GM12873 (cell line): ENCODE measurements at regions not wholly inside any gene's neighbourhood (a gene's known extent, or its start where the extent isn't known, plus 50 kb on each side); places are given as distances from the start of the nearest gene placed in this dataset.

ENCODE experiments used
- CTCF ChIP-seq: IDR thresholded peaks from 2 replicates; pipeline ENCODE4 v1.5.1; 2012; ENCODE audit warnings: low read depth, mild to moderate bottlenecking, moderate library complexity, low read length, control low read depth; ENCODE audit not compliant: insufficient read depth; ENCODE audit errors: missing control alignments

DNA sequence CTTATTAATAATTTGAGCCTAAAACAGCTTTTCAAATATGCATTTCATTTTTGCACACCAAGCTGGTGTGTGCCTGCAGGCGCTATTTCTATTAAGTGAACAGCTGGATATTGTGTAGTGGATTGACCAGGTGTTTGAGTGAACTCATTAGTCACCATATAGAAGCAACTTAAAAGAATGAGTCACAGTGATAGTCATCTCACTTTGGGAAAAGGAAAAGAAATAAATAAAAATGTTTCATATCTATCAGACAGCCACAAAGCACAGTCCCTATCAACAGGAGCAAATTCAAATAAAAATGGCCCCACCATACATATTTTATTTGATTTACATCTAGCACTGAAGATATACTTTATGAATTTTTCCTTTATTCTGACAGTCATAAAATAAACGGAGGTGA is 456.5 kb upstream of the CDH9 start:
- no peak for TF ChIP-seq CTCF

DNA sequence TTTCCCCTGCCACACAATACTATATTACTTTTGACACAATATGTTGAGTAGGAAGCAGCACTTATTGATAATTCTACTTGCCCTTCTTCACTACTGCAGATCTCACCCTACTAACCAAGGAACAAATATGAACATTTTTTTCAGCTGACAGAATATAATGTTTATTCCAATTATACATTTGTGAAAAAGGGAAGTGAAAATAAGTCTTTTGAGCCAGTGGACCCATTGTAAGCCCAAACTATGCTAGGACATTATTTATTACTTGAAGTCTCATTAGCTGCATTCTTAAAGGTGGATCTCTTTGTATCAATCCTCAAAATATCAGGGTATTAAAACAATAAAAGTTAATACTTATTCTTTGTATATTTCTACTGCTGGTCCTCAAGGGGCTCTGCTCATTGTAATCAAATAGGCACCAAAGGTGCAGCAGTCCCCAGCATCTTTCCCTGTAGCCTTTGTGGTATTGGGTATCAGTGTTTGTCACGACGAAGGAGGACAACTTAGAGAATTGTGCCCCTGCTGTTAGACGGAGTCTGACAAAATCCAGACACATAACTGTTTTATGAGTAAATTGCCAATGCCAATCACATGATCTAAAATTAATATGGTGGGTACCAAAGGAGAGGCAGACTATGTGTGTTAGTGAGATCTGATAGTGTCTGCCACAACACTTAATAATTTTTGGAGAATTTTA is 453.5 kb upstream of the CDH9 start:
- no peak for TF ChIP-seq CTCF

DNA sequence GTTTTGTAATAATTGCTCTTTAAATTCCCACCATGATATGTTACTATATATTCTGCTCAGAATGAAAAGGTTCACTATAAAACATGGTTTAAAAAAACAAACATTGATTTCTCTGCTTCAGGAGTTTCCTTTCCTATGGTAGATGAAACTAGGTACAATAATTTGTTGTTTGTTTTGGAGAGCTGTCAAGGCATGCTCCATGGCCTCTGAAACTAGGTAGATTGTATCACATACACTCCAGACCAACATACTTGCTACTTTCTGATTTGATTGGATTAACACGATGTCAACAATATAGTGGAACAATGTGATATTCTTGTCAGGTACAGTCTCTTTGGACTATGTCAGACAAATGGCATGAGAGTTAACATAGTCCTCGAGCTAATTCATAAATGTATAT is 452.7 kb upstream of the CDH9 start:
- TF ChIP-seq CTCF = no peak

DNA sequence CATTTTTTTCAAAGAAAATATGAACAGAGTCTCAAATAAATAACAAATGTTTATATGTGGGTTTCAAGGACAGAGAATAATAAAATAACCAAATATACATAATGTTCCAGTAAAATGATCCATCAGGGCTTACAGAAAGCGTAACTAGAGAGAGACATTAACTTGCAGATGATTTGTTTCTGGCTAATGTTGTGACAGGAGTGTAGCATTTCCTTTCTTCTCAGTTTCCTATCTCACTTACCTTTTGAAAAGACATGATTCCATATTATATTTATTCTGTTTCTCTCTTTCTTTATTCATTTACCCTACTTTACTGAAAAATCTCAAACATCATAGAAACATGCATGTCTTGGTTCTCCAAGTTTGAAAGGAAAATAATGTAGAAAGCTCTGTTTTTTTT is 451.3 kb upstream of the CDH9 start:
- TF ChIP-seq CTCF = no peak

DNA sequence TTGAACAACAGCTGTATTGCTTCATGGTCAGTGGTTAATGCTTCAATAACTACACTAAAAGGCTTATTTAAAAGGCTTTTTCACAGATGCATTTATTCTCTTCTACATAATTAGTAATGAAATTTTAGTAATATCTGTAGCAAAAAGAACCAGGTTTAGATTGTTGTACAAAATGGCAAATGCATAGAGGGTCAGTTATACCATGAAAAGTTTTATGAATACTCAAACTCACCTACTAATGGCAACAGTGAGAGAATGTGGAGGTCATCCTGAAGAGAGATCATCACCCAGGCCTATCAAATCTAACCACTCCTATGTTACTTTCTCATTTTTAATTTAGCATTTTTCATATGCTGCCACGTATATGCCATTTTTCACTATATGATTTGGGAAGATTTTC is 444.3 kb upstream of the CDH9 start:
- no peak for TF ChIP-seq CTCF

- no peak for TF ChIP-seq CTCF
Measured at GRCh38 chr5:27479859-27480258, 441.5 kb upstream of the CDH9 start.

- TF ChIP-seq CTCF = no peak
Measured at GRCh38 chr5:27477550-27477949, 439.2 kb upstream of the CDH9 start.
